Large intestine (tissue), 3 donors: ENCODE measurements at regions not wholly inside any gene's neighbourhood (a gene's known extent, or its start where the extent isn't known, plus 50 kb on each side); places are given as distances from the start of the nearest gene placed in this dataset.

Source experiments
- DNase-seq, 2 donors: peaks; one replicate each; pipeline versions ENCODE4 v3.0.0 to v3.0.0-alpha.2; 2013
- H3K27ac ChIP-seq: one replicate; pipeline ENCODE4 v1.5.1; 2013; ENCODE audit warnings: low read length
- H3K27me3 ChIP-seq: 2 replicates; pipeline ENCODE4 v1.6.1; 2013; ENCODE audit warnings: low read length; ENCODE audit not compliant: control insufficient read depth, insufficient read depth
- H3K36me3 ChIP-seq: 2 replicates; pipeline ENCODE4 v1.6.1; 2013; ENCODE audit warnings: low read length; ENCODE audit not compliant: control insufficient read depth, insufficient read depth
- H3K4me1 ChIP-seq: one replicate; pipeline ENCODE4 v1.6.1; 2013; ENCODE audit warnings: low read length; ENCODE audit not compliant: control insufficient read depth, insufficient read depth
- H3K4me3 ChIP-seq: one replicate; pipeline ENCODE4 v1.5.1; 2013; ENCODE audit warnings: low read length
- H3K9me3 ChIP-seq: one replicate; pipeline ENCODE4 v1.6.1; 2013; ENCODE audit warnings: mild to moderate bottlenecking, low read depth, low read length, moderate library complexity; ENCODE audit not compliant: control insufficient read depth
- WGBS: methylation state at CpG from one replicate; pipeline ENCODE4 v1.1.5; 2013; ENCODE audit warnings: low lambda C conversion rate; ENCODE audit not compliant: insufficient coverage; 5-methylcytosine and 5-hydroxymethylcytosine counted together

- H3K27me3 ChIP-seq: peaks cover 25% of the 10 kb centered on the region
- no peak for DNase-seq
- no peaks in the 10 kb centered on the region for H3K4me1 ChIP-seq
- no peaks in the 10 kb centered on the region for H3K9me3 ChIP-seq
- no CpG with 5 or more reads among the region's 11 CpGs for WGBS
- no peak overlapping the region for H3K27ac ChIP-seq
- no peaks in the 10 kb centered on the region for H3K36me3 ChIP-seq
- H3K4me3 ChIP-seq: no peak overlapping the region
These were observed 72.6 kb downstream of the FOXB1 start for GRCh38 chr15:60076582-60077276.

DNA sequence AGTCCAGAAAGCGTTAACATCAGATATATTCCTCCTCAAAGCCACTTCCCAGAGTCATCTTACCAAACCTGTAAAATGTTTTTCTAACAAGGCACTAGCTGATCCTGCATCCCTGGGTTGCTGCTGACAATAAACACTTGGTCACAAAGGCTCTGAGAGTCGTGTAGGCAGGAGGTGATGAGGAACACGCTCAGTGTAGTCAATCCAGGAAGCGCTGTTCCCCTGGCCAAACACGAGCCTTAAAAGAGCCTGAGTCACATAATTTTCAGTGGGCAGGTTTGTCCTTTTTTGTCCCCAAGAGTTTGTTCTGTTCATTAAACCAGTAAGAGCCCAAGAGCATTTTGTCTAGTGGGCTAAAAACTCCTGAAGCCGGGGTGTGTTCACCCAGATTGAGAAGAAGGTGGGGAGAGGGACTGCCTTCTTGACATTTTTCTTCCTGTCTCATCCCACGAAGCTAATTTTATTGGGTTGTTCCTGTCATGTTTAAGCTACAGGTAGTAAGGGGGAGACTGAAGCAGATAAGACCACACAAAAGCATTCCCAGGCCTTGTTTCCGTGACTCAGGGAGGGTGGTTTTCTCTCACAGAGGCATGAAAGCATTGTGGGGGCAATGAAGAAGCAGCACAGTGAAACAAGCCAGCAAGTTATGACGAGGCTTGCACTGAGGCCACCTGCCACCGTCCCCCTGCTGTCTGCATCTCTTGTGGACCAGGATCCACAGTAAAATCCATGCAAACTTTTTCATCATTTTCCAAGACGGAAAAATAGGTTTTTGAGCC, 73.7 kb downstream of the FOXB1 start:
- Histone ChIP-seq H3K9me3 (no peaks in the 10 kb centered on the region), H3K4me3 (no peak overlapping the region), H3K27me3 (peaks cover 25% of the 10 kb centered on the region), H3K36me3 (no peaks in the 10 kb centered on the region), H3K27ac (no peak overlapping the region), H3K4me1 (no peaks in the 10 kb centered on the region)
- DNase-seq: no peak
- 100% methylated on average over 1 of the region's 11 CpGs for WGBS

- WGBS: no CpG with 5 or more reads among the region's 2 CpGs
- Histone ChIP-seq H3K4me1 (no peaks in the 10 kb centered on the region), H3K27me3 (peaks cover 16% of the 10 kb centered on the region), H3K9me3 (no peaks in the 10 kb centered on the region), H3K4me3 (no peak overlapping the region), H3K27ac (no peak overlapping the region), H3K36me3 (no peaks in the 10 kb centered on the region)
- DNase-seq: no peak
These were observed 75.1 kb downstream of the FOXB1 start for GRCh38 chr15:60079210-60079609.

DNA sequence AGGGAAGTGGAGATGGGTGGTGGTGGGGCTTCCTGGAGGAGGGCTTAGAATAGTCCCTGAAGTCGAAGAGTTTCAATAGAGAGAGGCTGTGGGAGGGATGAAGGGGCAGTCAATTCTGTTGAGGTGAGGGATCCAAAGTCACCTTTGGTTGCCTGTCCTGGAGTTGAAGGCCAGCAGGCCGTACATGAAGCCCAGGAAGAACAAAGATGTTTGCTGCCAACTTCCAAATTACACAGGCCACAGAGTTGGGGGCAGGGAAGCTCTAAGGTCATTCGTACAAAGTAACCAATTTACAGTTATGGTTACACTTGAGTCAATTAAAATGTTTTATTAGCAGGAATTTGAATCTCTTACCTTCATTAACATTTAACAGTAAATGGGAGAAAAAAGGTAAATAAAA, 77.9 kb downstream of the FOXB1 start:
- no peaks in the 10 kb centered on the region for H3K36me3 ChIP-seq
- H3K4me3 ChIP-seq: no peak overlapping the region
- H3K4me1 ChIP-seq: no peaks in the 10 kb centered on the region
- no peak for DNase-seq
- WGBS: no CpG with 5 or more reads among the region's 3 CpGs
- no peaks in the 10 kb centered on the region for H3K9me3 ChIP-seq
- H3K27me3 ChIP-seq: peaks cover 21% of the 10 kb centered on the region
- H3K27ac ChIP-seq: no peak overlapping the region

- WGBS: no CpG with 5 or more reads among the region's 3 CpGs
- DNase-seq: no peak
These were observed 79.2 kb downstream of the FOXB1 start for GRCh38 chr15:60083318-60083717.

GRCh38 chr15:60086681-60087429, 82.7 kb downstream of the FOXB1 start:
- DNase-seq: no peak
- no peaks in the 10 kb centered on the region for H3K9me3 ChIP-seq
- H3K27me3 ChIP-seq: peaks cover 32% of the 10 kb centered on the region
- H3K4me3 ChIP-seq: no peak overlapping the region
- H3K36me3 ChIP-seq: no peaks in the 10 kb centered on the region
- 100% methylated on average over 2 of the region's 8 CpGs for WGBS
- H3K4me1 ChIP-seq: no peaks in the 10 kb centered on the region
- H3K27ac ChIP-seq: no peak overlapping the region

More at GRCh38 chr15:60083318-60083717, 79.2 kb downstream of the FOXB1 start:
- Histone ChIP-seq H3K27ac (no peak overlapping the region), H3K9me3 (no peaks in the 10 kb centered on the region), H3K4me1 (no peaks in the 10 kb centered on the region), H3K27me3 (peaks cover 24% of the 10 kb centered on the region), H3K4me3 (no peak overlapping the region), H3K36me3 (no peaks in the 10 kb centered on the region)

DNA sequence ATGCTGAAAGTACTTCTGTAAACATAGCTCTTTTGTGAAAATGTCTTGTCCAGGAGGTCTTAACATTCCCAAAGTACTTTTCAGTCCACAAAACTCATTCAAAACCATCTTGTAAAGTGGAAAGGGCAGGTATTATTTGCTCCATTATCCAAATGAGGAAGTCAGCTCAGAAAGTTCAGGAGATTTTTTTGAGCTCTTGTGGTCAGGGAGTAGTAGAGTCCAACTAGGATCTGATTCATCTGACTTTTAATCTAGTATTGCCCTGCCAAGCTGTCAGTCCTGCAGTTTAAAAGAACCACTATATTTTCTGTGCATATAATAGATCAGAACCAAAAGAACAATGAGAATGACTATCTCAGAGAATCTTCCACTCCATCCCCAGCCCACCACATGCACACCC, 83.5 kb downstream of the FOXB1 start:
- no peak for DNase-seq
- Histone ChIP-seq H3K4me1 (no peaks in the 10 kb centered on the region), H3K4me3 (no peak overlapping the region), H3K9me3 (no peaks in the 10 kb centered on the region), H3K27me3 (peaks cover 32% of the 10 kb centered on the region), H3K27ac (no peak overlapping the region), H3K36me3 (no peaks in the 10 kb centered on the region)

GRCh38 chr15:60090747-60091146, 86.6 kb downstream of the FOXB1 start:
- no peaks in the 10 kb centered on the region for H3K9me3 ChIP-seq
- H3K4me1 ChIP-seq: no peaks in the 10 kb centered on the region
- no CpG with 5 or more reads among the region's 3 CpGs for WGBS
- no peak overlapping the region for H3K27ac ChIP-seq
- H3K4me3 ChIP-seq: no peak overlapping the region
- DNase-seq: no peak
- no peaks in the 10 kb centered on the region for H3K36me3 ChIP-seq
- peaks cover 27% of the 10 kb centered on the region for H3K27me3 ChIP-seq

- Histone ChIP-seq H3K27ac (no peak overlapping the region), H3K27me3 (peaks cover 26% of the 10 kb centered on the region), H3K4me3 (no peak overlapping the region), H3K36me3 (no peaks in the 10 kb centered on the region), H3K4me1 (no peaks in the 10 kb centered on the region), H3K9me3 (no peaks in the 10 kb centered on the region)
- no CpG with 5 or more reads among the region's 5 CpGs for WGBS
- peak; percentile 71 to 81 for DNase-seq
These were observed 87.0 kb downstream of the FOXB1 start for GRCh38 chr15:60091157-60091556.

DNA sequence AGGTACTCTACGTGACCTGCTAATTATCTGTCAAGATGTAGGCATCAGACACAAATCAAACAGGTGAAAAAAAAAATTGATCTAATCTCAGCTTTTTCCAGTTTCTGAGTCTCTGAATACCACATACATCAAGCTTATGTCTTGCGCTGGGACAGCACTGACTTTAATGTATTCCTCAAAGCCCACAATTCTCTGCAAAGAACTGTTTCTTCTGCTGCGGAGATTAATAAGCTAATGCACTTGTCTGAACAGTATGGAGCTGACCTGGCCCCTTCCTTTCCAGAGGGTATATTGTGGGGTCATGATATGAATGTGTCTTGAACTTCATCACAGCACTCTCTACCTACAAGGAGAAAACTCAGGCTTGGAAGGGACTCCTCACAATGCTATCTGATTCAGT, 87.8 kb downstream of the FOXB1 start:
- no peak overlapping the region for H3K27ac ChIP-seq
- no peaks in the 10 kb centered on the region for H3K36me3 ChIP-seq
- peaks cover 20% of the 10 kb centered on the region for H3K27me3 ChIP-seq
- DNase-seq: no peak
- no peaks in the 10 kb centered on the region for H3K4me1 ChIP-seq
- WGBS: 100% methylated on average over 1 of the region's 3 CpGs
- H3K4me3 ChIP-seq: no peak overlapping the region
- H3K9me3 ChIP-seq: no peaks in the 10 kb centered on the region
